ENCODE measurements at regions not wholly inside any gene's neighbourhood (a gene's known extent, or its start where the extent isn't known, plus 50 kb on each side); places are given as distances from the start of the nearest gene placed in this dataset.

- TF ChIP-seq CTCF (IDR thresholded peaks at IDR 0.05; ENCODE audit: low read length) (no peak), EZH2 (optimal IDR thresholded peaks at IDR 0.05; ENCODE audit: low read depth, low read length) (no peak), EZH2phosphoT487 (IDR thresholded peaks at IDR 0.05; ENCODE audit: low read length) (no peak)
Observed at GRCh38 chr11:32172041-32172847, 81.4 kb downstream of the RCN1 start.

Measured in MM.1S (cell line).